ENCODE measurements at regions not wholly inside any gene's neighbourhood (a gene's known extent, or its start where the extent isn't known, plus 50 kb on each side); places are given as distances from the start of the nearest gene placed in this dataset.

GRCh38 chr9:108108280-108108851 is 618.8 kb upstream of the KLF4 start:
- Histone ChIP-seq H3K4me1 (ENCODE audit: insufficient read depth) (0 out of 2 replicates have a peak, but pooled peaks cover 4% of the 10 kb centered on the region), H3K27me3 (ENCODE audit: insufficient read depth) (no peaks in the 10 kb centered on the region), H2AFZ (0 out of 2 replicates have a peak overlapping the region, but pooled peaks have one; percentile 2), H3K36me3 (ENCODE audit: insufficient read depth) (no peaks in the 10 kb centered on the region), H3K9me2 (ENCODE audit: insufficient read depth) (0 out of 2 replicates have a peak, but pooled peaks cover 4% of the 10 kb centered on the region), H3K4me3 (no peak overlapping the region), H3F3A (replicated peaks; ENCODE audit: low read depth) (no peaks in the 10 kb centered on the region), H4K20me1 (replicated peaks; ENCODE audit: insufficient read depth) (no peaks in the 10 kb centered on the region), H3K4me2 (no peak overlapping the region), H3K27ac (ENCODE audit: low read depth) (no peak overlapping the region), H3K79me2 (replicated peaks; ENCODE audit: insufficient read depth) (no peaks in the 10 kb centered on the region)
- TF ChIP-seq EZH2 (IDR thresholded peaks at IDR 0.05; ENCODE audit: low read depth, unreplicated experiment): no peak
- TF ChIP-seq, protein P1, sequence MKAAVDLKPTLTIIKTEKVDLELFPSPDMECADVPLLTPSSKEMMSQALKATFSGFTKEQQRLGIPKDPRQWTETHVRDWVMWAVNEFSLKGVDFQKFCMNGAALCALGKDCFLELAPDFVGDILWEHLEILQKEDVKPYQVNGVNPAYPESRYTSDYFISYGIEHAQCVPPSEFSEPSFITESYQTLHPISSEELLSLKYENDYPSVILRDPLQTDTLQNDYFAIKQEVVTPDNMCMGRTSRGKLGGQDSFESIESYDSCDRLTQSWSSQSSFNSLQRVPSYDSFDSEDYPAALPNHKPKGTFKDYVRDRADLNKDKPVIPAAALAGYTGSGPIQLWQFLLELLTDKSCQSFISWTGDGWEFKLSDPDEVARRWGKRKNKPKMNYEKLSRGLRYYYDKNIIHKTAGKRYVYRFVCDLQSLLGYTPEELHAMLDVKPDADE (IDR thresholded peaks at IDR 0.05): no peak
- no peak for TF ChIP-seq STAT1 (IDR thresholded peaks at IDR 0.05; ENCODE audit: unreplicated experiment)
- Mint-ChIP-seq H3K27me3 (ENCODE audit: insufficient read depth, low read depth, poor library complexity) (peaks cover 2% of the 10 kb centered on the region), H3K9me3 (no peaks in the 10 kb centered on the region), H3K27ac (no peak overlapping the region; the same call in 1 of the 2 replicates), H3K4me3 (no peak overlapping the region), H3K36me3 (ENCODE audit: low read depth) (no peaks in the 10 kb centered on the region), H3K4me1 (peaks cover 8% of the 10 kb centered on the region)
- DNase-seq (ENCODE audit: low spot score): no peak
- no peak for ATAC-seq

DNA sequence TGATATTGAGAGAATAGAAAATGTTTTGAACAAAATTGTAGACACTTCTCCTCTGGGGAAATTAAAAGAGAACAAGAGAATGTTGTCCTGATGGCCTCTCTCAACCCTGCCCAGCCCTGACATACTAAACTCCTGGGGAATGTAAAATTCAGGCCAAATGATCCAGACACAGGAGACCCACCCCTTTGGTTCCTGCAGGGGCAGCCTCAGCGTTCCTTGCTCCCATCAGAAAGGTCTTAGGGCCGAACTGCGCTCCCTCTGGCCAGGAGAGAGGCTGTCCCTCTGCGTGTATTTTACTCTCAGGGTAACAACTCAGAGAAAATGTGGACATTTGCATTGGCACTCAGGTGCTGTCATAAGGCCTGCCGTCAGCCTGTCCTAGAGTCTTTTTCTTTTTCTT is 616.3 kb upstream of the KLF4 start:
- peak; percentile 98 for ATAC-seq
- no peak overlapping the region for H3K4me3 Mint-ChIP-seq
- TF ChIP-seq ZNF331 (CRISPR knock-in tag; IDR thresholded peaks at IDR 0.05; ENCODE audit: low read depth): no peak
- peak; percentile 37 to 41 for TF ChIP-seq CTCF (conservative IDR thresholded peaks at IDR 0.05; ENCODE audit: low read depth in 2 of 2)

GRCh38 chr9:108104991-108105390 is 615.4 kb upstream of the KLF4 start:
- no peaks in the 10 kb centered on the region for H3F3A ChIP-seq (replicated peaks; ENCODE audit: low read depth)
- no peak for TF ChIP-seq EZH2 (IDR thresholded peaks at IDR 0.05; ENCODE audit: low read depth, unreplicated experiment)
- TF ChIP-seq EZH2phosphoT487 (IDR thresholded peaks at IDR 0.05; ENCODE audit: unreplicated experiment): no peak
- no peak for TF ChIP-seq CREB1 (CRISPR knock-in tag; IDR thresholded peaks at IDR 0.05; ENCODE audit: low read depth)
- TF ChIP-seq, protein P2, sequence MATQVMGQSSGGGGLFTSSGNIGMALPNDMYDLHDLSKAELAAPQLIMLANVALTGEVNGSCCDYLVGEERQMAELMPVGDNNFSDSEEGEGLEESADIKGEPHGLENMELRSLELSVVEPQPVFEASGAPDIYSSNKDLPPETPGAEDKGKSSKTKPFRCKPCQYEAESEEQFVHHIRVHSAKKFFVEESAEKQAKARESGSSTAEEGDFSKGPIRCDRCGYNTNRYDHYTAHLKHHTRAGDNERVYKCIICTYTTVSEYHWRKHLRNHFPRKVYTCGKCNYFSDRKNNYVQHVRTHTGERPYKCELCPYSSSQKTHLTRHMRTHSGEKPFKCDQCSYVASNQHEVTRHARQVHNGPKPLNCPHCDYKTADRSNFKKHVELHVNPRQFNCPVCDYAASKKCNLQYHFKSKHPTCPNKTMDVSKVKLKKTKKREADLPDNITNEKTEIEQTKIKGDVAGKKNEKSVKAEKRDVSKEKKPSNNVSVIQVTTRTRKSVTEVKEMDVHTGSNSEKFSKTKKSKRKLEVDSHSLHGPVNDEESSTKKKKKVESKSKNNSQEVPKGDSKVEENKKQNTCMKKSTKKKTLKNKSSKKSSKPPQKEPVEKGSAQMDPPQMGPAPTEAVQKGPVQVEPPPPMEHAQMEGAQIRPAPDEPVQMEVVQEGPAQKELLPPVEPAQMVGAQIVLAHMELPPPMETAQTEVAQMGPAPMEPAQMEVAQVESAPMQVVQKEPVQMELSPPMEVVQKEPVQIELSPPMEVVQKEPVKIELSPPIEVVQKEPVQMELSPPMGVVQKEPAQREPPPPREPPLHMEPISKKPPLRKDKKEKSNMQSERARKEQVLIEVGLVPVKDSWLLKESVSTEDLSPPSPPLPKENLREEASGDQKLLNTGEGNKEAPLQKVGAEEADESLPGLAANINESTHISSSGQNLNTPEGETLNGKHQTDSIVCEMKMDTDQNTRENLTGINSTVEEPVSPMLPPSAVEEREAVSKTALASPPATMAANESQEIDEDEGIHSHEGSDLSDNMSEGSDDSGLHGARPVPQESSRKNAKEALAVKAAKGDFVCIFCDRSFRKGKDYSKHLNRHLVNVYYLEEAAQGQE (IDR thresholded peaks at IDR 0.05; ENCODE audit: unreplicated experiment): no peak
- TF ChIP-seq NANOG (IDR thresholded peaks at IDR 0.05; ENCODE audit: borderline replicate concordance): no peak
- TF ChIP-seq STAT1 (IDR thresholded peaks at IDR 0.05; ENCODE audit: unreplicated experiment): no peak
- no peak for TF ChIP-seq ZNF331 (CRISPR knock-in tag; IDR thresholded peaks at IDR 0.05; ENCODE audit: low read depth)

More for the DNA sequence above, 616.3 kb upstream of the KLF4 start:
- no peaks in the 10 kb centered on the region for H3K9me3 Mint-ChIP-seq
- Histone ChIP-seq H3K9me2 (ENCODE audit: insufficient read depth) (0 out of 2 replicates have a peak, but pooled peaks cover 4% of the 10 kb centered on the region), H3K27ac (ENCODE audit: low read depth) (no peak overlapping the region), H3K79me2 (replicated peaks; ENCODE audit: insufficient read depth) (no peaks in the 10 kb centered on the region), H2AFZ (no peak overlapping the region), H3K4me1 (ENCODE audit: insufficient read depth) (0 out of 2 replicates have a peak, but pooled peaks cover 4% of the 10 kb centered on the region), H4K20me1 (replicated peaks; ENCODE audit: insufficient read depth) (no peaks in the 10 kb centered on the region), H3F3A (replicated peaks; ENCODE audit: low read depth) (no peaks in the 10 kb centered on the region), H3K4me2 (no peak overlapping the region), H3K27me3 (ENCODE audit: insufficient read depth) (no peaks in the 10 kb centered on the region), H3K4me3 (no peak overlapping the region), H3K36me3 (ENCODE audit: insufficient read depth) (no peaks in the 10 kb centered on the region)
- peaks cover 8% of the 10 kb centered on the region for H3K4me1 Mint-ChIP-seq
- peaks cover 3% of the 10 kb centered on the region for H3K27me3 Mint-ChIP-seq (ENCODE audit: insufficient read depth, low read depth, poor library complexity)
- H3K36me3 Mint-ChIP-seq (ENCODE audit: low read depth): no peaks in the 10 kb centered on the region; the same call in 2 of the 3 replicates
- H3K27ac Mint-ChIP-seq: no peak overlapping the region
- DNase-seq (ENCODE audit: low spot score): peak; percentile 71

More at GRCh38 chr9:108104991-108105390, 615.4 kb upstream of the KLF4 start:
- no peaks in the 10 kb centered on the region for H3K27me3 ChIP-seq (ENCODE audit: insufficient read depth)
- no peak overlapping the region for H3K27ac Mint-ChIP-seq
- no peak for DNase-seq (ENCODE audit: low spot score)
- no peak overlapping the region for H3K4me3 Mint-ChIP-seq
- no peaks in the 10 kb centered on the region for H3K79me2 ChIP-seq (replicated peaks; ENCODE audit: insufficient read depth)
- H2AFZ ChIP-seq: no peak overlapping the region
- H3K27ac ChIP-seq (ENCODE audit: low read depth): no peak overlapping the region
- H4K20me1 ChIP-seq (replicated peaks; ENCODE audit: insufficient read depth): no peaks in the 10 kb centered on the region
- no peak overlapping the region for H3K4me3 ChIP-seq
- 0 out of 2 replicates have a peak, but pooled peaks cover 4% of the 10 kb centered on the region for H3K4me1 ChIP-seq (ENCODE audit: insufficient read depth)
- H3K9me3 Mint-ChIP-seq: no peaks in the 10 kb centered on the region
- H3K36me3 Mint-ChIP-seq (ENCODE audit: low read depth): no peaks in the 10 kb centered on the region; the same call in 2 of the 3 replicates
- H3K9me2 ChIP-seq (ENCODE audit: insufficient read depth): peaks cover 4% of the 10 kb centered on the region; the same call in 1 of the 2 replicates
- peaks cover 8% of the 10 kb centered on the region for H3K4me1 Mint-ChIP-seq
- ATAC-seq: no peak
- H3K27me3 Mint-ChIP-seq (ENCODE audit: insufficient read depth, low read depth, poor library complexity): peaks cover 5% of the 10 kb centered on the region
- H3K36me3 ChIP-seq (ENCODE audit: insufficient read depth): no peaks in the 10 kb centered on the region
- no peak overlapping the region for H3K4me2 ChIP-seq

All from GM23338 (cell line).